DMS53 (cell line): ENCODE measurements at regions not wholly inside any gene's neighbourhood (a gene's known extent, or its start where the extent isn't known, plus 50 kb on each side); places are given as distances from the start of the nearest gene placed in this dataset.
"Not testable (repeated sequence)": the region's sequence is repeated elsewhere in the genome, so short reads cannot be mapped to it uniquely, and the experiment has no call there.

Source experiments
- DNase-seq: peaks from one replicate; lab custom pipeline; 2025; lab: John Stamatoyannopoulos, UW

DNA sequence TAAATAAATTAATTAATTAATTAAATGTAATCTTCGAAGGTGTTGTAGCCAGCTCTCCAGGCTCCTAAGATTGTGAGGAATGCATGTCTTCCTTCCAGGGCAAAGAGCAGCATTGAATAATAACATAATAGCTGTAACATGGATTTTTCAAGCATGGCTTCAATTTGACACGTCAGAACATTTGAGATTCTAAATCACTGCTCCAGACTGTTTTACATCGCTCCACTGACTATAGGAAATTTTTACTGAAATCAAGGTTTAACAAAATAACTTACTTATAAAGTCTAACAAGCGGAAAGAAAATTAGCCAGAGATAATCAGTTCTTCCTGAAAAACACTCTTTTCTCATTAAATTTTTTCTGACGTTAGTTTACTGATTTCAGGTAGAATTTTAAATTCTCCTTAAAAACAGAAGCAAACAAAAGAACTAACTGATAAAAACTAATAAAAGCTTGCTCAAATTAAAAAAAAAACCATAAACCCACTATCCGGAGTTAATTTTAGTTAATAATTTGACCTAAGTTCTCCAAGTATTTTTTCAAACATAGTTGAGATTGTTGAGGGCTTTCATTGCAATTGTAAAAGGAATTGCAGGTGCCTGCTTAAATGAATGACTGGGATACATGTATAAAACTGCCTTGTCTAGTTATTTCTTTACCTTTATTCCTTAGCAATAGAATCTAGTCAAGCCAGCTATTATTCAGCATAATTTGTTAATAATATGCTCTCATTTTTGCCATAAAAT is 51.2 kb upstream of the SGCE start:
- no peak for DNase-seq

DNA sequence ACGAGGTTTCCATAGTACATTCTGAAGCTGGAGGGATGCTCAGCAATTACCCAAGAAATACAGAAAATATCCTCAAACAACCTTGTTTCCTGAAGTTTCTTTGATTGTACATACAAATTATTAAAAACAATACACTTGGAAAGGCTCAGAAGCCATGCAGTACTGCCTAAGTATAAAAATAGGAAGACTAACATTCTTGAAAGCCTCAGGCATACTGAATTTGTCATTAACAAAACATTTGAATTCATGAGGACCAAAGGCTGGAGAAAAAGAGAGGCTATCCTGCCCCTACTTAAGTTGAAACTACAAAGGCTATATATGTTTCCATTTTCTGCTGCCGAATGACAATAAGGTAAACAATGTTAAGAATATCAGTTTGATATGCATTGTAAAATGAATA is 54.3 kb upstream of the SGCE start:
- no peak for DNase-seq

DNA sequence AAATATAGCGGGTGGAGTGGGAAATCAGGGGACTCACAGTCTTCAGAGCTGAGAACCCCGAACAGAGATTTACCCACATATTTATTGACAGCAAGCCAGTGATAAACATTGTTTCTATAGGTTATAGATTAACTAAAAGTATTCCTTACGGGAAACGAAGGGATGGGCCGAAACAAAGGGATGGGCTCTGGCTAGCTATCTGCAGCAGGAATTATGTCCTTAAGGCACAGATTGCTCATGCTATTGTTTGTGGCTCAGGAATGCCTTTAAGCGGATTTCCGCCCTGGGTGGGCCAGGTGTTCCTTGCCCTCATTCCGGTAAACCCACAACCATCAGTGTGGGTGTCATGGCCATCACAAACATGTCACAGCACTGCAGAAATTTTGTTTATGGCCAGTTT is 66.4 kb upstream of the SGCE start:
- DNase-seq: not testable (repeated sequence)

DNA sequence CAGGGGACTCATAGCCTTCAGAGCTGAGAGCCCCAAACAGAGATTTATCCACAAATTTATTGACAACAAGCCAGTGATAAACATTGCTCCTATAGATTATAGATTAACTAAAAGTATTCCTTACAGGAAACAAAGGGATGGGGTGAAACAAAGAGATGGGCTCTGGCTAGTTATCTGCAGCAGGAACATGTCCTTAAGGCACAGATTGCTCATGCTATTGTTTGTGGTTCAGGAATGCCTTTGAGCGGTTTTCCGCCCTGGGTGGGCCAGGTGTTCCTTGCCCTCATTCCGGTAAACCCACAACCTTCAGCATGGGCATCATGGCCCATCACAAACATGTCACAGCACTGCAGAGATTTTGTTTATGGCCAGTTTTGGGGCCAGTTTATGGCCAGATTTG is 73.0 kb upstream of the SGCE start:
- not testable (repeated sequence) for DNase-seq

DNA sequence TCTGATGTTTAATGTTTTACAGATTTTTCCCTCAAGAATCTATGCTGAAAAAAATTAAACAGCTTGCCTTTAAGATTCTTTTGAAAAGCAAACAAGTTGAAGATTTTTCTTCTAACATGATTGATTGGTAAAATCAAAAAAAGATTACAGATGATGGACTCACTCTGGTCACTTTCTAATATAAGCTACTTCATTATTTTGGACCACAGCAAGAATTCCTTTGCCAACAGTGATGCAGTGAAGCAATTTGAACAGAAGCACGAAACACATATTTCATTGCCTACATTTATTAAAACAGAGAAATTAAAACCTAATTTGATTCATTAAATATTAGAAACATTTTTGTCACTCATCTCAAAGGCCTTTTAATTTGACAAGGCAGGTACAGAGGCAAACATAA is 82.1 kb upstream of the SGCE start:
- no peak for DNase-seq

DNA sequence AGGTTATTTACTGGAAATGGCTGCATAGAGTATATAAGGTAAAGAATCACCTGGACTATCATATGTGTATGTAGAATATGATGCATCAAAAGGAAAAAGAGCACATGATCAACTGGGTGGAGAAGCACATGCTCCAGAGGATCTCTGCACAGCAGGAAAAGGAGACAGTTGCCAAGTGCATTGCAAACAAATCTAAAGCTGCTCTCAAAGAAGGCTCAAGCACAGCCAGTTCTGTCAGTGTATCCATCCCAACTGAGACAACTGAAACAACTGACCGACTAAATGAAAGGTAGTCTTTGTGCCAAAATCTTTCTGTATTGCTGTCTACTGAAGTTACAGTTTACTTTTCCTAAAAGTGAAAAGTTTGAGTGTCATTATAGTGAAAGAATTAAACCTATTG is 83.2 kb upstream of the SGCE start:
- peak; percentile 87 for DNase-seq

DNA sequence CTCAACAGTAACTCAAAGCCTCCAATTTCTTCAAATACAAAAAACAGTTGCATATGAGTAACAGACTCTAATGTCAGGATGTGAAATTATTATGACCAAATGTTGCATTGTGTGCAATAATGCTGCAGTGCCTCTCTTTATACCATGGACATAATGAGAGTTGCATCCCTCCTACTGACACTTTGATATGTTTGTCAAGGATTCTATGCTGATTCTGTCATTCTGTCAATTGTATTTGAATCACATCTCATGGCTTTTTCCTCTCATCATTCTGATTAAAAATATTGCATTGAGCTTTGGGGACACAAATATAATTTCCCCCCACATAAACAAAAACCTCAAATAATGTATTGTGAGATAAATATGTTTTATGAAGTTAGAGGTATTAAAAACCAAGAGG is 84.6 kb upstream of the SGCE start:
- no peak for DNase-seq

DNA sequence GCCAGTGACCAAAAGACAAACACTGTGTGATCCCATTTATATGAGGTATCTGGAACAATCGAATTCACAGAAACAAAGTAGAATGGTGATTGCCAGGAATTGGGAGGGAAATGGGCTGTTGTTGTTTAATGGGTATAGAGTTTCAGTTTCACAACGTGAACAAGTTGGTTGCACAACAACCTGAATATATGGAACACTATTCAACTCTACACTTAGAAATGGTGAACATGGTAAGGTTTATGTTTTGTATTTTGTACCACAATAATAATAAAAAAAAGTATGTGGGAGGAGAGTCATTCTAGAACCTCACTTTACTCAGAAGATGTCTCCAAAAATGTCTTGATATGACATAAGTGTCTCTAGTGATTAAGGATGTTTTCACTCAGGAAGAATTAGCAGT is 85.2 kb upstream of the SGCE start:
- DNase-seq: no peak

DNA sequence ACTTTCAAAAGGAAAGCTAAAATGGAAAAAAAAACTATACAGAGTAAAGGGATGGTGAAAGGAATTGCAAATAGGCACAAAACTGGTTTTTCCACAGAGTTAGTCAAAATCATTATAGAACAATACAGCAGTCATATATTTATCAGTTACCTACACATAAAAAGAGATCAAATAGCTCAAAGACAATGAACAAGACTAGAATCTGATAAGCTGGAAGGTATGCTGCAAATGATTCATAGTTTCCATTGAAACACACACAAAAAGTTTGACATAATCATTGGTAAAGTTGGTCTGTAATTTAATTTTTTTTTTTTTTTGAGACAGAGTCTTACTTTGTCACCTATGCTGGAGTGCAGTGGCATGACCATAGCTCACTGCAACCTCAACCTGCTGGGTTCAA is 92.4 kb upstream of the SGCE start:
- no peak for DNase-seq

DNA sequence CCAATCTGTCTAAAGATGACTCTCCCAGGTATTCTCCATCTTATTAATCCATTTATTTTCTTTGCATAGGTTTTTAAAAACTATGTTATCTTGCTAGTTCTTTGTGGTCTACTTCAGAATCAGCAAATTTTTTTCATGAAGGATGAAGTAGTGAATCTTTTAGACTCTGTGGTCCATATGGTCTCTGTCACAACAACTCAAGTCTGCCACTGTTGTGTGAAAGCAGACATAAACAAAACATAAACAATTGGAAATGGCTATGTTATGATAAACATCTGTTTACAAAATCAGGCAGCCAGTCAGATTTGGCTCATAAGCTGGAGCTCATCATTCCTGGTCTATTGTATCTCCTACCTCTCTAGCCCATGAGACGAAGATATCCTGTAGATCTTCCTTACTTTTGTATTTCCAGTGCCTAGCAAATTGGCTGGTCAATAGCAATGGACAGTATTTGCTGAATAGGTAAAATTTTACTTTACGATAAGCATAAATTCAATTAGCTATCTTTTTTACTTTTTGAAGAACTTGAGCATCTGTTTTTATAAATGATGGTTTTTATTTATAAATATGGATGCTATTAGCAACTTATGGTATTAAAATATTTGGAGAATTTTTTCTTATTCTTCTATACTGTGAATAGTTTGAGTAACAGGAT is 104.6 kb upstream of the SGCE start:
- no peak for DNase-seq

DNA sequence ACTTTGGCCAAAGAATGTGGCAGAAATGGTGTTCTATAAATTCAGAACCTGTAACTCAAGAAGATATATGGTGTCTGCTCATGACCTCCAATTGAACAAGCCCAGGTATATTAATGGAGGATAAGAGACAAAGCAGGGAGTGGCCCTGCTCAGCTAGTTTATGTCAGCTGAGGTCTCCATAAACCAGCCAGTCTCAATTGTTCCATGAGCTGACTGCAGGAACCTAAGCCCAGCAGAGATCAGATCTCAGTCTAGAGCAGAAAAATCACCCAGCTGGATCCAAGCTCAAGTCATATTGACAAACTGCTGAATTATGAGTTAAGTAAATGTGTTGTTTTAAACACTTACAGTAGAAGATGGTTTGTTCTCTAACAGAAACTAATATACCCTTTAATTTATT is 105.5 kb upstream of the SGCE start:
- peak; percentile 36 for DNase-seq

DNA sequence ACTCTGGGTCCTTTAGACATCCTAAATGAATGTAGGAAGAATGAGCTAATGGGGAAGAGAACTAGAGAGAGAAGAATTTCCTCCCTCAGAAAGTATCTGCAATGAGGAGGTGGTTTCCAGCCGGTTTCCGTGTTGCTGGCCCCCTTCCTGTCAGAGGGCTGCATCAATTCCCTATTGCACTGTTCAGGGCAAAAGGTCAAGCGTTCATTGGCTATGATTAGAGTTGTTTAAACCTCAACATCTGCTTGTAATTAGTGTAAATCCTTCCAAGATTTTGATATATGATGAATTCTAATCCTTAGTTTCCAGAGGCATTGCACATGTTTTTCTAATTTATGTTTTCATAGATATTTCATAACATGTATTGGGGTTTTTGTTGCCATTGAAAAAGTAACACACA is 107.3 kb upstream of the SGCE start:
- no peak for DNase-seq

DNA sequence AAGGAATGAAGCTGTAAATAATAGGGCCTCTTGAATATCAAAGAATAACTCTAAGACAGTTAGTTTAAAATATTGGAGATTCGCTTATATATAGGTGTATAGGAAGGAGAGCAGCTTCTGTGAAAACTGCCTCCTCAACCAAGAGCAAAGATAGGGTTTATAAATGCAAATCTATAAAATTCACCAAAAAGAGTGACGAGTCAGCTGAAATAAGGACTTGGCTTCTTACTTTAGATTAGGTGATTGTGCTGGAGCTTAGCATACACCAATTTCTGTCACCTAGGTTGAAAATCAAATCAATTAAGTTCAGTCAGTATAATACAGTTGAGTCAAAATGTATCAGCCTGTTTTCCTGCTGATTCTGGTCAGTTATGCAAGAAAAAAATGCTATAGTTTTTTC is 113.8 kb upstream of the SGCE start:
- no peak for DNase-seq

DNA sequence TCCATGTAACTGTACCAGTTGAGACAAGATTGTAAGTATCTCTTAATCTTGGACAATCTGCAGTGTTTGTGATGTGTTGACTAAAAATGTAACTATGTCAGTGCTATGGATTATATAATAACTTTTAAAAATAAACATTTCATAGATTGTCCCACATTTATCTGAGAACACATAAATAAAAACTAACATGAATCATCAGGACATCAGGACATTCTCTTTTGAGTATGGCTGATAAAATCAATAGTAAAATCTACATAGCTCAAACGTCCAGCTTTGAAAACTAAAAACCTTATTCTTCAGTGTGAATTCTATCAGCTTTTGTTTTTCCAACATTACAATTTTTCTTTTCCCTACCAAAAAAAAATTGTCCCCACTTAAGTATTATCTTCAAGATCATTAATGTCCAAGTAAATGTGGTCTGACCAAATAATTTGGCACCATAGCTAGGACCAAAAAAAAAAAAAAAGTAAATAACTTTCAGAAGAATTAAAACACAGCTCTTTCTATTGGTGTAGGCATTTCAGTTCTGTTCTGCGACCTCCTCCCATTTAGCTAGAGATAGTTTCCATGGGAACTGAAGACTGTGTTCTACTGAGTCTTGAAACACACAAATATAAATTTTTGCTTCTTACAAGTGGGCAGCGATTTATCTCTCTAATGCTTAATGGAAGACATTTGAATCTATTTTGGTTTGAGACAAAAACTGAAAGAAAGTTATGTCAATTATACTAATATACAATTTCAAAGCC is 123.0 kb upstream of the SGCE start:
- DNase-seq: no peak

DNA sequence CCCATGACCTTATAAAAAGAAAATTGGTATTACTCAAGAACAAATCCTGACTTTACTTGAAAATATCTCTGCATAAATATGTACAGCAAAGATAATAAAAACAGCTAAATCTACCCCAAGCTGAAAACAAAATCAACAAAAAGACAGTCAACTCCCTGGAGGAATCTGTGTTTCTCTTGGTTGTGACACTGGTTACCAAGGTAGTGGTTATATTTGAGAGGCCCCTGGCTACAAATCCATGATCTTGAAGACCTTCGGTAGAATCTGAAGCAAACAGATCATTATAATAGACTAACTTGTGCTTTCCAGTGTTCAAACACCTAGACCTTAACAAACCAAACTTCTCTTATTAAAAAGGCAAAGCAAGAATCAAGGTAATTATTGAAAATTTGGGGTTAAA is 123.9 kb upstream of the SGCE start:
- no peak for DNase-seq

DNA sequence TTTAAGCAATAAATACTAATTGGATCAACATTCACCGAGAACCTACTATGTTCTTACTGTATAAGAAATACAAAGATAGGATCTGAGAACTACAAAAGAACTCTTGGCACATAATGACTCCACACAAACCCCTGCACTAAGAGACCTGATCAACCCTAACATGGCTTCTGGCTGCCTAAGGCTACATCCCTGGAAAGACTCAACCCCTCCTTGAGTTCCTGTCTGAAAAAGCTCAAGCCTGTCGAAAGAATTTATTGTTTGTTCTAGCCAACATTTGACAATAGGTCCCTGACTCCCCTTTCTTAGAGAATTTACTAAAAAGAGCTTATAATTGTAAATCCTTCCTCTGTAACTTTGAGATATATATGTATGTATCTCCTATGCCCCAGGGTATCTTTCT is 125.3 kb upstream of the SGCE start:
- no peak for DNase-seq

DNA sequence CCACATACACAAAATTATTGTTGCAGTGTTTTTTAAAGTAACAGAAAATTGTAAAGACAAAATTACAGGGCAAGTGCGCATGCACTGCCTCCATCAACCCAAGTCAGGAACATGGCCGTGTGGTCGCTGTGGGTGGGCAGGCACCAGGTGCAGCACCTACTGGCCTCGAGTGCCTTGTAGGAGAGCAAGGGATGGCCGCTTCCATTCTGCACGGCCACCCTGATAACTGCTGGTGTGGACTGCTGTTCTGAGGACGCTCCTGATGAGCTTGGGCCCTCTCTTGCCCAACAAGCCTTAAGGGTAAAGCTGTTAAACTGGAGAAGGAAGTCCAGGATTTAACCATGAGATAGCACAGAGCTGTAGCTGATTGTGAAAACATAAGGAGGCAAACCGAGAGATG is 124.6 kb upstream of the PPP1R9A start:
- no peak for DNase-seq

DNA sequence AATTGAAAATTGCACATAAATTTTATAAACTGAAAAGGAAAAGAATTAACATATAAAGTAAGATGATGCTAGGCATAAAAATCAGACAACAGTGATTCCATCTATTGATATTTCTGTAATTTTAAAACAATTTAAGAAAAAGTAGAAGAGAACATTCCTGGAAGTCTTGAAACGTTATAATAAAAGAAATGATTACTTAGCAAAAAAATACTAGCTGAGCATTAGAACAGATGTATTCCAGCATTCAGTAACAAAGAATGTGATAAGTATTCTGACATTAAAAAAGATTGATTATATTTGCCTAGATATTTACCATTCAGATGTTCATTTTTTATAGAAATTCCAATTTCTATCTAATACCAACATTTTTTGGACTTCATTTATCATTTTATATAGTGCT is 120.1 kb upstream of the PPP1R9A start:
- no peak for DNase-seq

DNA sequence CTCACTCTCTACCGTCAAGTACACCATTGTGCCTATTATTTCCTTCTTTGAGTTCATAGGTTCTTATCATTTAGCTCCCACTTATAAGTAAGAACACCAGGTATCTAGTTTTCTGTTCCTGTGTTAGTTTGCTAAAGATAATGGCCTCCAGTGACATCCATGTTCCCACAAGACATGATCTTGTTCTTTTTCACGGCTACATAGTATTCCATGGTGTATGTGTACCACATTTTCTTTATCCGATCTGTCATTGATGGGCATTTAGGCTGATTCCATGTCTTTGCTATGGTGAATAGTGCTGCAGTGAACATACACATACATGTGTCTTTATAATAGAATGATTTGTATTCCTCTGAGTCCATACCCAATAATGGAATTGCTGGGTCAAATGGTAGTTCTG is 119.0 kb upstream of the PPP1R9A start:
- not testable (repeated sequence) for DNase-seq

DNA sequence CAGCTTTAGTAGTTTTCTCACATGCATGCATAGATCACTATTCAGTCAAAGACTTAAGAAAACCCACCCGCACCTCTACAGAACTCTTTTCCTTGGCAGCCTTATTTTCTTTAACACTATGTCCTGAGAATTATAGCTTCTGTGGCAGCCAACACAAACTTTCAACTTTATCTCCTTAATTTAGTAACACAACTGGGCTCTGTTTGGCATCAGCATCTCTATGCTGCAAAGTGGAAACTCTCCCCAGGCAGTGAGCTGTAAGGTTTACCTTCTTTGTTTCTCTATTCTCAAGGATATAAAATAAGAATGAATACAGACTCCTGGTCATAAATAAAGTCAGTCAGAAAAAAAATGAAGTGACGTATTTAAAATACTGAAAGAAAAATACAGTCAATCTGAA is 115.2 kb upstream of the PPP1R9A start:
- DNase-seq: no peak

DNA sequence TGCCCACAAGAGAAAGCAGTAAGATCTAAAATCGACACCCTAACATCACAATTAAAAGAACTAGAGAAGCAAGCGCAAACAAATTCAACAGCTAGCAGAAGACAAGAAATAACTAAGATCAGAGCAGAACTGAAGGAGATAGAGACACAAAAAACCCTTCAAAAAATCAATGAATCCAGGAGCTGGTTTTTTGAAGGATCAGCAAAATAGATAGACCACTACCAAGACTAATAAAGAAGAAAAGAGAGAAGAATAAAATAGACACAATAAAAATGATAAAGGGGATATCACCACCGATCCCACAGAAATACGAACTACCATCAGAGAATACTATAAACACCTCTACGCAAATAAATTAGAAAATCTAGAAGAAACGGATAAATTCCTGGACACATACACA is 110.0 kb upstream of the PPP1R9A start:
- DNase-seq: not testable (repeated sequence)

DNA sequence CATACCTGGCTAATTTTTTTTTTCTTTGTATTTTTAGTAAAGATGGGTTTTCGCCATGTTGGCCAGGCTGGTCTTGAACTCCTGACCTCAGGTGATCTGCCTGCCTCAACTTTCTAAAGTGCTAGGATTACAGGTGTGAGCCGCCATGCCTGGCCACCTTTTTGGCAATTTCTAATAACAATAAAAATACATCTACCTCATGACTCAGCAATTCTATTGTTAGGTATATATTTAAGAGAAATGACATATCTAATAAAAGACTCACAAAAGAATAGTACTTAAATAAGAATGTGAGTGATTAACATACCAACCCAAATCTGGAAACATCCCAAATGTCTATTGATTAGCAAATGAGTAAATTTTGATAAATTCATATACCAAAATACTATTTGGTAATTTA is 103.6 kb upstream of the PPP1R9A start:
- DNase-seq: no peak

DNA sequence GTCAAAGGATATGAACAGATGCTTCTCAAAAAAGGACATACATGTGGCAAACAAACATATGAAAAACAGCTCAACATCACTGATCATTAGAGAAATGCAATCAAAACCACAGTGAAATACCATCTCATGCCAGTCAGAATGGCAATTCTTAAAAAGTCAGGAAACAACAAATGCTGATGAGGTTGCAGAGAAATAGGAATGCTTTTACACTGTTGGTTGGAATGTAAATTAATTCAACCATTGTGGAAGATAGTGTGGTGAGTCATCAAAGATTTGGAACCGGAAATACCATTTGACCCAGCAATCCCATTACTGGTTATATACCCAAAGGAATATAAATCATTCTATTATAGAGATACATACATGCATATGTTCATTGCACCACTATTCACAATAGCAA is 98.7 kb upstream of the PPP1R9A start:
- DNase-seq: not testable (repeated sequence)
